ENCODE measurements at regions not wholly inside any gene's neighbourhood (a gene's known extent, or its start where the extent isn't known, plus 50 kb on each side); places are given as distances from the start of the nearest gene placed in this dataset.
A peak's percentile ranks its signal among the peaks of the same experiment; 100 is the strongest.

GRCh38 chr2:105519516-105519915, 120.7 kb upstream of the FHL2 start:
- no peak overlapping the region for H3K4me3 ChIP-seq
- peaks cover 0 to 41% (median 5%) of the 10 kb centered on the region in 3 donors for H3K4me1 ChIP-seq
- no peaks in the 10 kb centered on the region for H3K27me3 ChIP-seq
- H3K36me3 ChIP-seq: no peaks in the 10 kb centered on the region
- H3K9me3 ChIP-seq: no peaks in the 10 kb centered on the region
- H3K27ac ChIP-seq: no peak overlapping the region
- no peak for ATAC-seq
- 66 to 71% methylated on average over 3 of the region's 3 CpGs for WGBS, 2 donors (ENCODE audit: low coverage in 1 of 2)
- TF ChIP-seq, protein P1, sequence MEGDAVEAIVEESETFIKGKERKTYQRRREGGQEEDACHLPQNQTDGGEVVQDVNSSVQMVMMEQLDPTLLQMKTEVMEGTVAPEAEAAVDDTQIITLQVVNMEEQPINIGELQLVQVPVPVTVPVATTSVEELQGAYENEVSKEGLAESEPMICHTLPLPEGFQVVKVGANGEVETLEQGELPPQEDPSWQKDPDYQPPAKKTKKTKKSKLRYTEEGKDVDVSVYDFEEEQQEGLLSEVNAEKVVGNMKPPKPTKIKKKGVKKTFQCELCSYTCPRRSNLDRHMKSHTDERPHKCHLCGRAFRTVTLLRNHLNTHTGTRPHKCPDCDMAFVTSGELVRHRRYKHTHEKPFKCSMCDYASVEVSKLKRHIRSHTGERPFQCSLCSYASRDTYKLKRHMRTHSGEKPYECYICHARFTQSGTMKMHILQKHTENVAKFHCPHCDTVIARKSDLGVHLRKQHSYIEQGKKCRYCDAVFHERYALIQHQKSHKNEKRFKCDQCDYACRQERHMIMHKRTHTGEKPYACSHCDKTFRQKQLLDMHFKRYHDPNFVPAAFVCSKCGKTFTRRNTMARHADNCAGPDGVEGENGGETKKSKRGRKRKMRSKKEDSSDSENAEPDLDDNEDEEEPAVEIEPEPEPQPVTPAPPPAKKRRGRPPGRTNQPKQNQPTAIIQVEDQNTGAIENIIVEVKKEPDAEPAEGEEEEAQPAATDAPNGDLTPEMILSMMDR (IDR thresholded peaks at IDR 0.05): no peak
- TF ChIP-seq POLR2A (IDR thresholded peaks at IDR 0.05) (no peak), POLR2AphosphoS5 (IDR thresholded peaks at IDR 0.05) (no peak), EP300 (IDR thresholded peaks at IDR 0.05) (no peak)

DNA sequence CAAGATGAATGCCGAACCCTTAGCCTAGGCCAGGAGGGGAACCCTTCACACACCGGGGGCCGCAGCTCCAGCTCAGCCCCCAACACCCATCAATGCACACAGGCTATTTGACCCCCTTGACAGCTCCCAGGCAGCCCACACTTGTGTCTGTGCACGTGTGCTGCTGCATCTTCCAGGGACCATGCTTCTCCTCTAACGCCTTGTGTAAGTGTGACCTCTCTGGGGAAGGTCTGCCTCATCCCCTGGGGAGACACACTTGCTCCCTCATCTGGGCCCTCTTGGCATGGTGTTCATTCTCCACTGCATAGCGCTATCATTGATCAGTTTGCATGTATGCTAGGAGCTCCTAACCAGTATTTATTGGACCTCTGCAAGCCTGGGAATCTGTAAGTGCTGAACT, 120.0 kb upstream of the FHL2 start:
- Histone ChIP-seq H3K36me3 (no peaks in the 10 kb centered on the region), H3K9me3 (no peaks in the 10 kb centered on the region), H3K27ac (no peak overlapping the region), H3K4me3 (no peak overlapping the region), H3K4me1 (peaks cover 0 to 41% (median 5%) of the 10 kb centered on the region in 3 donors), H3K27me3 (no peaks in the 10 kb centered on the region)
- TF ChIP-seq POLR2A (IDR thresholded peaks at IDR 0.05): no peak
- no peak for TF ChIP-seq POLR2AphosphoS5 (IDR thresholded peaks at IDR 0.05)
- TF ChIP-seq, protein P1 (IDR thresholded peaks at IDR 0.05): no peak
- no peak for ATAC-seq
- WGBS, 2 donors (ENCODE audit: low coverage in 1 of 2): 61 to 74% methylated on average over 2 to 3 of the region's 6 CpGs

DNA sequence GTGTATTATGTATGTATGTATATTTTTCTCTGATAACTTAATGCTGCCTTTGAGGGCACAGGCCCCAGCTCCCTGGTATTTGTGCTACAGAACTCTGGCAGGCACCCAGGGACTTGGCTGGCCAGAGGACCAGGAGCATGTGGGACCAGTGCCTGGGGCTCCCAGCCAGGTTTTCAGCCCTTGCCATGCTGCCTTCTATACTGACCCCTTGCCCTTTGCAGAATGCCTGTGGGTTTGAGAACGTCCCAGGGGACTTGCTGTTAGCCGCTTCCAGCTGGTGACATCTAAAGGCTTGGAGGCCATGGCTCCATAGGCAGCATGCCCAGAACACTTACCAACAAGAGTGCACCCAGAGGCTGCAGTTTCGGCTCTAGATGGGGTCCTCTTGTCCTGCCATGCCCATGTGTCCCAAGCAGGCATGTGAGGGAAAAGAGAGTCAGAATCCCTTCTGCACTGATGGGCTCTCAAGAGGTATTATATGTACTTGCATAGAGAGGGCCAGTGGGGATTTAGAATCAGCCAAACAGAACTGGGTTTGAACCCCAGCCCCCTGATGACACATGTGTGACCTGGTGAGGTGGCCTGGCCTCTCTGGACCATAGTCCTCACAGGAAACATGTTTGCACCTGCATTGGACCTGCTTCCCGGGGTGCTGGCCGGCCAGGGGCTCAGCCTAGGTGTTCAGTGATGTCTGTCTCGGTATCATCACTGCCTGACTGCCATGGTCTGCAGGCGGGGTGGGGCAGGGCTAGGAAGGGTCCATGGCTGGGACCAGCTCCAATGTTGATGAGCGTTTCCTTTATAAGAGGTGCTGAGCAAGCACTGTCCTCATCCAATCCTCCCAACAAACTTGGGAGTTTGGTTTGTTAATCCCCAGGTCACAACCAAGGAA, 119.2 kb upstream of the FHL2 start:
- ATAC-seq: peak; percentile 30
- Histone ChIP-seq H3K4me1 (peaks cover 0 to 41% (median 5%) of the 10 kb centered on the region in 3 donors), H3K36me3 (no peaks in the 10 kb centered on the region), H3K27ac (peak overlapping the region in 1 of 4 donors; percentile 30), H3K4me3 (no peak overlapping the region), H3K9me3 (no peaks in the 10 kb centered on the region), H3K27me3 (no peaks in the 10 kb centered on the region)
- TF ChIP-seq, protein P1 (IDR thresholded peaks at IDR 0.05): no peak
- no peak for TF ChIP-seq POLR2A (IDR thresholded peaks at IDR 0.05)
- TF ChIP-seq EP300 (IDR thresholded peaks at IDR 0.05): no peak
- peak; percentile 18 for TF ChIP-seq POLR2AphosphoS5 (IDR thresholded peaks at IDR 0.05)
- 40% methylated on average over 1 of the region's 8 CpGs; no CpG with 5 or more reads in 1 of the 2 donors for WGBS, 2 donors (ENCODE audit: low coverage in 1 of 2)

- peak; percentile 45 for ATAC-seq
- H3K36me3 ChIP-seq: no peaks in the 10 kb centered on the region
- 37 to 80% methylated on average over 3 to 10 of the region's 15 CpGs for WGBS, 2 donors (ENCODE audit: low coverage in 1 of 2)
- H3K27ac ChIP-seq: peak overlapping the region in 1 of 4 donors; percentile 50
- peaks cover 0 to 41% (median 5%) of the 10 kb centered on the region in 3 donors for H3K4me1 ChIP-seq
- H3K27me3 ChIP-seq: no peaks in the 10 kb centered on the region
- TF ChIP-seq, protein P1 (IDR thresholded peaks at IDR 0.05): no peak
- TF ChIP-seq POLR2AphosphoS5 (IDR thresholded peaks at IDR 0.05) (peak; percentile 31), POLR2A (IDR thresholded peaks at IDR 0.05) (no peak), EP300 (IDR thresholded peaks at IDR 0.05) (no peak)
- H3K9me3 ChIP-seq: no peaks in the 10 kb centered on the region
- no peak overlapping the region for H3K4me3 ChIP-seq
Observed at GRCh38 chr2:105515581-105516415, 116.9 kb upstream of the FHL2 start.

Data from gastroesophageal sphincter (tissue), 4 donors.